GM21423 (cell line): ENCODE measurements at regions not wholly inside any gene's neighbourhood (a gene's known extent, or its start where the extent isn't known, plus 50 kb on each side); places are given as distances from the start of the nearest gene placed in this dataset.

Experiments used
- ATAC-seq: cut with Tn5 transposase; IDR thresholded peaks from one replicate; pipeline ENCODE4 v1.9.1; 2021; ENCODE audit warnings: mild to moderate bottlenecking, moderate library complexity; ENCODE audit not compliant: unreplicated experiment

- no peak for ATAC-seq
Observed at GRCh38 chr9:107431461-107431860, 58.1 kb downstream of the KLF4 start.

- no peak for ATAC-seq
Observed at GRCh38 chr9:107430071-107430470, 59.5 kb downstream of the KLF4 start.

GRCh38 chr9:107426126-107426525 lies 63.4 kb downstream of the KLF4 start:
- no peak for ATAC-seq

- ATAC-seq: peak; percentile 88
Observed at GRCh38 chr9:107425101-107426025, 64.2 kb downstream of the KLF4 start.

- ATAC-seq: no peak
Observed at GRCh38 chr9:107423540-107423939, 66.0 kb downstream of the KLF4 start.

GRCh38 chr9:107422189-107423185 lies 67.1 kb downstream of the KLF4 start:
- peak; percentile 65 for ATAC-seq

GRCh38 chr9:107410420-107410819 lies 79.1 kb downstream of the KLF4 start:
- no peak for ATAC-seq

GRCh38 chr9:107409581-107410389 lies 79.8 kb downstream of the KLF4 start:
- ATAC-seq: no peak

- ATAC-seq: no peak
Observed at GRCh38 chr9:107407675-107408074, 81.9 kb downstream of the KLF4 start.

GRCh38 chr9:107405511-107405910 lies 84.1 kb downstream of the KLF4 start:
- no peak for ATAC-seq

- ATAC-seq: no peak
Observed at GRCh38 chr9:107404736-107405135, 84.8 kb downstream of the KLF4 start.

- ATAC-seq: no peak
Observed at GRCh38 chr9:107404161-107404560, 85.4 kb downstream of the KLF4 start.

GRCh38 chr9:107397076-107398044 lies 92.2 kb downstream of the KLF4 start:
- ATAC-seq: no peak

- ATAC-seq: no peak
Observed at GRCh38 chr9:107394264-107394663, 95.3 kb downstream of the KLF4 start.

- ATAC-seq: no peak
Observed at GRCh38 chr9:107390778-107391177, 98.8 kb downstream of the KLF4 start.

- ATAC-seq: no peak
Observed at GRCh38 chr9:107390279-107390678, 99.3 kb downstream of the KLF4 start.

GRCh38 chr9:107389617-107390071 lies 99.9 kb downstream of the KLF4 start:
- ATAC-seq: no peak

- no peak for ATAC-seq
Observed at GRCh38 chr9:107388890-107389289, 100.7 kb downstream of the KLF4 start.

GRCh38 chr9:107387409-107387808 lies 102.2 kb downstream of the KLF4 start:
- no peak for ATAC-seq
